Frontal cortex (tissue), 3 donors: ENCODE measurements at regions not wholly inside any gene's neighbourhood (a gene's known extent, or its start where the extent isn't known, plus 50 kb on each side); places are given as distances from the start of the nearest gene placed in this dataset.
A peak's percentile ranks its signal among the peaks of the same experiment; 100 is the strongest.
"Not testable (repeated sequence)": the region's sequence is repeated elsewhere in the genome, so short reads cannot be mapped to it uniquely, and the experiment has no call there.

Experiments used
- DNase-seq, 2 donors: peaks; one replicate each; pipeline ENCODE4 v3.0.0; 2012; ENCODE audit warnings: low spot score in 2 of 2
- FAIRE-seq: peaks from 2 replicates; lab custom pipeline; 2012; peaks lifted over from hg19 to GRCh38; lab: Jason Lieb, UNC
- donor health status: control.
- donor health status: control.
- donor health status: control.

DNA sequence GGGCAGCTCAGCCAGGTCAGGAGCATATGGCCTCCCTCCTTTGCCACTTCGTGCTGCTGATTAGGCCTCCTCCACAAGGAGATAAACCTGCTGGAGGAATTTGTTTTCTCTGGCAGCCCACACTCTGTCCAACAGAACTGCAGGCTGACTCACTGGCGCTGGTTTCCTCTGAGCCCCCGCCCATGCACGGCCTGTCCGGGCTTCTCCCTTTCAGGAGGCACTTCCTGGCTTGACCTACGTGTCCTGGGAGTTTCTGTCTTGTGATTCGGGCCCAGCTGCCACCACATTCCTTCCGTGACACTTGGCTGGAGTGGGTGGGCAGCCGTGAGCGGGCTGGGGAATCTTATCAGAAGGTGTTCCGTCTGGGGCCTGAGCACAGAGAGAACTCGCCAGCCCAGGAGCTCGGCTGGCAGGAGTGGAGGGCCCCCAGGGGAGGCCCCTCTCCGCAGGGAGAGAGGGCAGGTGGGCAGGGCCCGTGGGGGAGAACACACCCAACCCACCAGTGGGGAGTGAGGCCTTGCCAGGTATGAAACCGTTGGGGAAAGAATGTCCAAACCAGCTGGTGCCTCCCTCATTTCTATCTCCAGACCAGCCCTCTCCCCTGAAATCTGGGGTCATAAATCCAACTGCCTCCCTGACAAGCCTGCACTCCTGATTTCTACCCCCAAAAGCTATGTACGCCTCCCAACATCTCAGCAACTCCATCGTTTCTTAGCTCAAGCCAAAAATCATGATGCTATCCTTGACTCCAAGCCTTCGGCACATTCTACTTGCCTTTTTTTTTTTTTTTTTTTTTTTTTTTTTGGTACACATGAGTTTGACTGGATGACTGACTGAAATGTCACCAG lies 110.6 kb upstream of the MEF2A start:
- FAIRE-seq = no peak
- DNase-seq = peak in 1 of 2 donors; percentile 70

DNA sequence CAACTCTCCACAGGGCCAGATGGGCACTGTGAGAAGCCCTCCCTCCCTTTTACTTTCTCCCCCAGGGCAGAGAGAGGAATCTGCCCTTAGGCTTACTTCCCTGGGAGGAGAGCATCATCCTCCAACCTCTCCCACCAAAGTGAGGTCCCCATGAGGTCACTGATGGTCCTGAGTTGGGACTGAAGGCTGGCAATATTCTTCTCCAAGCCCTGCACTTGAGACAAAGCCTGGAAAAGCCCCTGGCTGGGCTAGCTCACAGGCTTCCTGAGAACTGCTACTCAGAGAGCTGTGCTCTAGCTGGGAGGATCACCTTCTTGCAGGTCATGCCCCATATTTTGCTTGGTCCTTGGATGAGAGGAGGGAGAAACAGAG lies 110.0 kb upstream of the MEF2A start:
- FAIRE-seq (no peak), DNase-seq (no peak)

DNA sequence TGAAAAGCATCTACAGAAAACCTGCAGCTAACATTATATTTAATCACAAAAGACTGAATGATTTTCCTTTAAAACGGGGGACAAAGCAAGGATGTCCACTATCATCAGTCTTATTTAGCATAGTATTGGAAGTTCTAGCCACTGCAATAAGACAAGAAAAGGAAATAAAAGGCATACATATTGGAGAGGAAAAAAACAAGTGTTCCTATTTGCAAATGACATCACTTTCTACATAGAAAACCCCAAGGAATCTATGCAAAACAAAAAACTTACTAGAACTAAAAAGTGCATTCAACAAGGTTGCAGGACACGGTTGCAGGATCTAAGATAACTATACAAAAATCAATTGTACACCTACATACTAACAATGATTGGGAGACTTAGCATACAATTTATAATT lies 101.6 kb upstream of the MEF2A start:
- DNase-seq (no peak), FAIRE-seq (no peak)

DNA sequence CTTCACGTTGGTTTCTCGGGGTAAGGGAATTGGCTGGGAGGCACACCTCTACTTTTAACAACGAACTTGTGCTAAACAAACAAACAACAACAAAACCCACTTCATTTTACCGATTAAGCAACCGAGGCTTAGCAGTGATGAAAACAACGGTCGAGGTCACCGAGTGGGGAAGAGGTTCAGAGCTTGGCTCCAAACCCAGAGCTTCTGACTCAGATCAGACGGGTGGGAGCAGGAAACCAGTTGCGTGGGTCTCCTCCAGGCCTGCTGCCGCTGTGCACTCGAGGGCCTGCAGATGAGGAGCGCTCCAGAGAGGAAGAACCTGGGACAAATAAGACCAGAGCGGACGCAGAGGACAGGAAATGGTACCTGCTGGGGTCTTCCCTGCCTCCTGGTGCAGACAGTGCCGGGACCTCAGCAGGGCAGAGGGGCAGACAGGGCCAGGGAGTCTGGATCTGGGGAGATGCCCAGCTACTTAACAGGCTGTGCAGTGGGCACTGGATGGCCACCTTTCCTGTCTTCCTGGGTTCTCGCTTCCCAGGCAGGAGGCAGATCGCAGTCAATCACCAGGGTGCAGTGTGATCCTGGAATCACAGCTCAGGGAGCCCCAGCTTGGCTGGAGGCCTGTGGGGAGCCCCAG lies 99.0 kb upstream of the MEF2A start:
- FAIRE-seq (no peak), DNase-seq (no peak)

DNA sequence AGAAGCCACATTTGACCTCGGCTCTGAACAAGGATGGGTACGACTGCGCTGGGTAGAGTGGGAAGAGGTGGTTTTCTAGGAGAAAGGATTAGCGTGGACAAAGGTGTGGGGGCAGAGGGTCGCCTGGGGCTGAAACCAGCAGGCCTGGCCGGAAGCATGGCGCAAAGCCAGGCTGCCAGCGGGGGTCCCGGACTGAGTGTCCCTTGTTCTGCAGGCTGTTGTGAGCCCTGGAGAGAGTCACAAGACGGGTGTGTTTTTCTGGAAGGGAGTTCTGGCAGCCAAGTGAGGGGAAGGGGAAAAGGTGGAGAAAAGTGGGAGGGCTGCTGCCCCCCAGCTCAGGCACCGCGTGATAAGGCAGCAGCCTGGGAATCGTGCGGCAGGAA lies 98.5 kb upstream of the MEF2A start:
- FAIRE-seq (no peak), DNase-seq (no peak)

DNA sequence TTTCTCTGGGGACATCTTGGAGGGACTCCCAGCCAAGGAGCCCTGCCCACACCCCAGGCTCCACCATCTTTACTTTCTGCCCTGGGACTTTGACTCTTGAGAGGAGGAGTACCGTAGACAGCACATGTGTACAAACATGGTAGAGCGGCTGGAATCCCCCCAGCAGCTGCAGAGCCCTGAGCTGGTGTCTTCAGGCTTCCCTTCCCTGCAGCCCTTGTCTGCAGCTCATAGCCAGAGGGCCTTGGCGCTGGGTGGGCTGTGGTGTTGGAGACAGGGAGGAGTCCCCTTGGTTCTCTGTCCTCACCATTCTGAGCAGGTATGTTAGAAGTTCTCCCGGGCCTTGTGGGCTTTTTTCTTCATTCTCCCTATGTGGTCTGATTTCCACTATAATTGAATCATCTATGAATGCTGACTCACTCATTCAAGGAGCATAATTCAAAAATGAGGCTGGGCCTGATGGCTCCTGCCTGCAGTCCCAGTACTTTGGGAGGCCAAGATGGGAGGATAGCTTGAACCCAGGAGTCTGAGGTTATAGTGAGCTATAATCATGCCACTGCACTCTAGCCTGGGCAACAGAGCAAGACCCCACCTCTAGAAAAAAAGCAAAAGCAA lies 97.8 kb upstream of the MEF2A start:
- DNase-seq (no peak), FAIRE-seq (no peak)

DNA sequence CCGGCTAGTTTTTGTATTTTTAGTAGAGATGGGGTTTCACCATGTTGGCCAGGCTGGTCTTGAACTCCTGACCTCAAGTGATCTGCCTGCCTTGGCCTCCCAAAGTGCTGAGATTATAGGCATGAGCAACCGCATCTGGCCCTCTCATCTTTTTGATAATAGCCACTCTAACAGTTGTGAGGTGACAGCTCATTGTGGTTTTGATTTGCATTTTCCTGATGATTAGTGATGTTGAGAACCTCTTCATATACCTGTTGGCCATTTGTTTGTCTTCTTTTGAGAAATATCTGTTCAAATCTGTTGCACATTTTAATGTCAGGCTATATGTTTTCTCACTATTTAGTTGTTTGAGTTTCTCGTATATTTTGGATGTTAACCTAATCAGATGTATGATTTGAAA lies 95.6 kb upstream of the MEF2A start:
- not testable (repeated sequence) for FAIRE-seq, DNase-seq

DNA sequence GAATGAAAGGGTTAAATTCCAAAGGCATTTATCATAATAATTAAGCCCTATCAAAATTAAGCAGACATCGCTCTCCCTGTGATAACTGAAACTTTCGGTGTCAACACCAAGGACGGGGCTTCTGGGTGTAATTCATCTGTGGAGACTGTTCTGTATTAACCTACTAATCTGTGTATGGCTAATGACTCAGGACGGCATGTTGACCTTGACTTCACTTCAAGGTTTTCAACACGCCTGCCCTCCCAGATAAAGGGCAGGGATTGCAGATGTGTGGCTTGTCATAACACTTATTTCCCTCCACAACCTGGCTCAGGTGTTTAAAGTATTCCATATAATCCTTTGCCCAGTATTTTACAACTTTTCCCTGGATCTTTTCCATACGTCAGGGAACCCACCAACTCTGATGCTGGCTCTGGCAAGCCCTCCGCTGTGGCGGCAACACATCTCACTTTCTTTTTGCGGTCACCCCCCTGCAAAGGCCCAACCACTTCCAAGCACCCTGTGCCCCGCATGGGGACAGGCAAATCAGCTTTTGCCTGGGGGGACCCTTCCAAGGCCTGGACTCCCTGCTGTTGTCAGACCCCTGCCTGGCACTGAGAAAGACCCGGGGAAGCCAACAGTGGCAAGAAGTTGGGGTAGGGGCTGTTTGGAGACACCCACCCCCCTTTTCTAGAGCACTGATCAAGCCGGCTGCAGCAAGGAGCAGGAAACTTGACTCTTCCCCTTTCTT lies 93.2 kb upstream of the MEF2A start:
- FAIRE-seq (no peak), DNase-seq (no peak)

DNA sequence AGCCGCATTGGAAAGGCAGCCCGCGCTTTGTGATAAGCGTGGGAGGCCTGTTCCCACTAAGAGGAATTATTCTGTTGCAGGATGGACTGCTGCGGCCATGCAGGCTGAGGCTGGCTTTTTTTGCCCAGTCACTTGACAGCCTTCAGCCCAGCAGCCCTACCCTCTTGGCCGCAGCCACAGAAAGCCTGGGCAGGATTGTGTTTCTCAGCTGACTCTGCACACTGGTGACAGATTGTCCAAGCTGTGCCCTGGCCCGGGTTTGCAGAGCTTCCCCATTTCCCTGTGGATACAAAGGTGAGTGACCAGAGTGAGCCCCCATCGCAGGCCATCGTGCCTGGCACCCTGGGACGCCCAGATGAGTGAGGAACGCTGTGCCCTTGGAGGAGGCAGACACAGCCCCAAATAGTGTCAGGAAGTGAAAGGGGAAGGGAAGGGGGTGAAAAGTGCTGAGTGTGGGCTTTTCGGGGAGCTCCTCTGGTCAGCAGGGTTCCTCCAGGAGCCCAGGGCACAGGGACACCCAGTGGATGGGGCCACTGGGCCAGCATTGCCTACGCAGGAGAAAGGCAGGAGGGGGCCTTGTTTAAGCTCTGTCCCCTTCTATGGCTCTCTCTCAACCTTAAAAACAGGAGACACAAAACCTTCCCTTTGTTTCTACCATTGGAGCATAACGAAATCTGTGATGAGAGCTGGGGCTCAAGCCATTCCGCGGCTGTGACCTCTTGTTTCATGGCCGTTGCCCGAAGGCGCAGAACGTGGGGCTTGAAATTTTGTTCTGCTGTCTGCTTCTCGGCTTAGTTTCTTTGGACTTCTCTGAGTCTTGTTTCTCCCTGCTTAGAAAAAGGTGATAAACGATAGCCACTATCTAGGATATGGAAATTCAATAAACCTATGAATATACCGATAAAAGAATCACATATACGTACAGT lies 91.5 kb upstream of the MEF2A start:
- no peak for FAIRE-seq
- no peak for DNase-seq

DNA sequence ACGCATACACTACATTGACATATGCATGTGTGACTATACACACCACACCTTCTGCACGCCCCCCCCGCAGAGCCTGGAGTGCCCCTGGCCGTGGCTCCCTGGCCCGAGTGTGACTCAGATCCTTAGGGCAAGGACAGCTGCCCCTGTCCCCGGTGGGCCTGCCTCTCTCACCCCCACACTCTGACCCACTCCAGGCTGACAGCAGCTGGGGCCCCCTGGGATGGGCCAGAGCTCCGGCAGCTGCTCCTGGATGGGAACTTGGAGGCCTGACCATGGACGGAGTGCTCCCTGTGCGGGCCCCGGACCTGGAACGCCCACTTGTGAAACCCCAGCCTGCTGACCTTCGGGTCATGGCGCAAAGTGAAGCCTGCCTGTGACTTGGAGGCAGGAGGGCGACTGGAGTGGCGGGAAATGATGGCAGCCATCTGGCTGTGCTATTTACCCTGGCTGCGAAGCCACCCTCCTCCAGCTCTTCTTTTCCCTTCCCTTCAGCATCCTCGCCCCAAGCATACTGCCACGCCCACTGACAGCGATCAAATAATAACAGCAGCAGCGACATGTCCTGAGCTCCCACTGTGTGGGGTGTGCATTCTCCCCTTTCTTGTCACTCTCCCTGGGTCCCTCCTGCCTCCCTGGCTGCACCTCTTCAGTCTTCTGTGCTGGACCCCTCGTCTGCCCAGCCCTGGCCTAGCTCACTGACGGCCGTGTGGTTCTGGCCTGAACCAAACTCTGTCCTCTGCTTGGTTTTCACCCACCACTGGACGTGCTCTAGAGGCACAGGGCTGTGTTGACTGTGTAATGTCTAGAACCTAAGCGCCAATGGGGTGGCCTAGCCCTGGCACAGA lies 90.7 kb upstream of the MEF2A start:
- FAIRE-seq (no peak), DNase-seq (no peak)

DNA sequence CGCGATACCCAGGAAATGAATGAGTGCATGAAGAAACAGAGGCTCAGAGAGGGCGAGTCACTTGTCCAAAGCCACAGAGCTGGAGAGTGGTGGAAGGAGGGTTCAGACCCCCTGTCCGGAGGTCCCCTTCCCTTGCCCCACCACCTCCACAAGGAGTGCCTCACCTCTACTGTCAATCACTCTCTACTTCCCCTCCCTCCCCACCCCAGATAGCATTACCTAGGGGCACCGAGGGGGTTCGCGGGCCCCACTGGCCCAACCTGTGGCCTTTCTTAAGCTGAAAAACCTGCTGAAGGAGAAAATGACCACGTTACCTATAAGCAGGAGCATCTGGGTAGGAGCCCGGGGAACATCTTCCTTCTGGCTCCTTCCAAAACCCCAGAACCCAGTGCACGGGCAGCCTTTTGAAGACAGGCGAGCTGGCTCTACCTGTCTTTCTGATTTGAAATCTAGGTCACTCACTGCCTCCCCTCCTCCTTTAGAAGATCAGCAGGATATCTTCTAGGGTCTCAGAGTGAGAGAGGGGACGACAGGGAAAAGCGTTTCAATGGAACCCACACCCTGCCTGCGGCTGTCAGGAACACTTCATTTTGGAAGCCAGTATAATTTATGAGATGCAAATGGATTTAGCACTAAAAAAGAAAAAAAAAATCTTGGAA lies 89.9 kb upstream of the MEF2A start:
- DNase-seq = no peak
- FAIRE-seq = no peak

DNA sequence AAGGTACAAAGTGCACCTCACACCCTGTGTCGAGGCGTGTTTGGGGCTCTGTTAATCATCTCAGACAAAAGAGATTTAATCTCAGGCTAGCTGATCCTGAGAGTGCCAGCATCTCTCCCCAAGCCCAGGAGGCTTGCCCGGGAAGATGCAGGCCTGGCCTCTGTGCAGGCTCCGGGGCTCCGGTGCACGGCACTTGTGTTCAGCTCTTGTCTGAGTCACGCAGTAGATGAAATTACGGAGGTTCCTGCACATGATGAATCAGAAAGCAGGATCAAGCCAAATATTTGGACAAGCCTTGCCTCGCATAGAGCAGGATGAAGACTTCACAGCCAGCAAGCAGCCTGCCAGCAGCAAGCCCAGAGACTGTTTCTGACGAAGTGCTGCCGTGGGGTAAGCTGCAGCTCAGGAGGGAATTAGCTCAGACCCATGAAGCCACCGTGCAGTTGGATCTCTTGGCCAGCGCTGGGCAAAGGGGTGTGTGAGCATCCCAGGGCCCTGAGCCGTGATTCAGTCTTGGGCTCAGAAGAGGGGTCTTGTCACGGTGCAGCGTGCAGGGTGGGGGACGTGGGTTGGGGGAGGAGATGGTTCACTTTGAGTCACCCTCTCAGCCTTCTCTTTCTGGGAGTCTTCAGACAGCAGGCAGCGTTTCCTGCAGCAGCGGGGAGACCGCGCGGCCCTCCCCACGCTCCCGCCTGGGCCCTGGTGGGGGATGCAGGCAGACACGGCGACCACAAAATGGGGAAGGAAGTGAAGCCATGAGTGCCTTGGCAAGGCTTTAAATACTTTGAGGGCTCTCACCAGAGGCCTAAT lies 89.2 kb upstream of the MEF2A start:
- peak in 1 of 2 donors; percentile 56 for DNase-seq
- no peak for FAIRE-seq

DNA sequence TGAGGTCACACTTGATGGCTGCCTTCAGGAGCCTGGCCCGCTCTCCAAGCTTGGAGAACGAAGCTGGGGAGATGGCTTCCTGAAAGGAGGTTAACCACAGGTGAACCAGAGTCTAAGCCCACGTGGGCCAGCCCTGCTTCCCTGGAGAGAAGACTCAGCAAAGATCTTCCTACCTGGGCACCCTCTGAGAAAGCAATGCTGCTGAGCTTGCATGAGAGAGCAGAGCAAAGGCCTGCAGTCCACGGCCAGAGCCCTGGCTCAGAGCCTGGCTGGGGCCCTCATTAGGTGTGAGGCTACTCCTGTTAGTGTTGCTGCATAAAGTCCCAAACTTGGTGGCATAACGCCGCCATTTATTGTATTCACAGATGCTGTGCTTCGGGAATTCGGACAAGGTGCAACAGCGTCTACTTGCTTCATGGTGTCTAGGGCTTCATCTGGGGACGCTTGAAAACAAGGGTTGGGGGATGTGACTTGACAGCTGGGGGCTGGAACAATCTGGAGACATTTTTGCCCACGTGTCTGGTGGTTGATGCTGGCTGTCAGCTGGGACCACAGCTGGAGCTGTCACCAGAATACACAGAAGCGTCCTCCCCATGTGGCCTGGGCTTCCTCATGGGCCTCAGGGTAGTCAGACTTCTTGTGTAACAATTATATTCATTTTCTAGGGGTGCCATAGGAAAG lies 87.9 kb upstream of the MEF2A start:
- no peak for DNase-seq
- no peak for FAIRE-seq

DNA sequence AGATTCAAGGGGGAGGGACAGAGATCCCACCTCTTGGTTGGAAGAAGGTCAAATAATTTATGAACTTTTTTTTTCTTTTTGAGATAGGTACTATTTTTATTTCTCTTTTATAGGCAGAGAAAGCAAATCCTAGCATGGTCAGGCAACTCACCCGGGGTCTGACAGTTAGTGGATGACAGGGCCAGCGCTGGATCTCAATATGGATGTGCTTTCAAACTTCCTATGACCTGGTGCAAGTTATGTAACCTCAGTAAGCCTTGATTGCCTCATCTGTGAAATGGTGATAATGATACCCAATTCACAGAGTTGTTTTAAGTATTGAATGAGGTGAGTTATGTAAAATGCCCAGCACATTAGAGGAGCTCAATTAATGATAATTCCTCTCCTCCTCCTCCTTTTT lies 86.8 kb upstream of the MEF2A start:
- DNase-seq (no peak), FAIRE-seq (no peak)

DNA sequence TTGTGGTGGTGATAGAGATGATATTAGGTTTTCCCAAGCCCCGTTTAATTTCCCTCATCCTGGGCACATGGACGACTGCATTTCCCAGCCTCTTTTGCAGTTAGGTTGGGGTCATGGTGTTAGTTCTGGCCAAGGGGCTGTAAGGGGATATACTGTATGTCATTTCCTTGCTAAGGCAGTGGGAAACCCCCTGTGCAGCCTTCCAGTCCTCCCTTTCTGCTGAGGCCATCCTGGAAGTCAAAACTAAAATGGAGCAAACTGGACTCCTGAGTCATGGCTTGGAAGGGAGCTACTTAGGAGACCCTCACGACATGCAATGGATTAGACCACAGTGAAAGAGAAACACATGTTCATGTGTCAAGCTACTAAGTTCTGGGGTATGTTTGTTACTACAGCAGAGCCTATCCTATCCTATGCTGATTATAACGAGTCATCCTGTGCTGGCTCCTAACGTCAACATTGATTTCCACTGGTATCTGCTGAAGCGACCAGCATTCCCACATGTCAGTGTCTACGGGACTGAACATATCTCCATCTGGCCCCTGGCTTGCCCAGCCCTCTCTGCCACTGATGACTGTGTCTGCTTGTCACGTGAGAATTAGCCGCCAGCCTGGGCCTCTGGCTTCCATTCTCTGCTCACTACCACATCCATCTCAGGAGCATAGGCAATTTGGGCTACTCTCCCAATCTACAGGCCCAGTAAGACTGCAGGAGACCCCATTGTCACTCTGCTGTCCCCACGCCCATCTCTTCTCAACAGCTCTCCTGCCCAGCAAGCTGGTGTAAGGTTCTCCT lies 85.6 kb upstream of the MEF2A start:
- no peak for DNase-seq
- no peak for FAIRE-seq
